HL-60 (cell line): ENCODE measurements at regions not wholly inside any gene's neighbourhood (a gene's known extent, or its start where the extent isn't known, plus 50 kb on each side); places are given as distances from the start of the nearest gene placed in this dataset.

ENCODE experiments used
- DNase-seq, 2 experiments: peaks; one replicate each; pipeline ENCODE4 v3.0.0-alpha.2; 2010 to 2020; ENCODE audit warnings: low read depth in 1 of 2, low spot score in 1 of 2
- H3K27ac ChIP-seq: fragments of 250-450 bp; sonication (Bioruptor Pico); replicated peaks from 2 replicates; pipeline ENCODE4 v1.5.1; 2020; ENCODE audit warnings: mild to moderate bottlenecking, moderate library complexity
- H3K27me3 ChIP-seq: fragments of 250-450 bp; sonication (Bioruptor Pico); 2 replicates; pipeline ENCODE4 v1.5.1; 2021; ENCODE audit warnings: mild to moderate bottlenecking, moderate library complexity; ENCODE audit not compliant: insufficient read depth, poor library complexity, severe bottlenecking
- H3K4me3 ChIP-seq: replicated peaks from 2 replicates; pipeline ENCODE4 v1.5.1; 2011; ENCODE audit warnings: mild to moderate bottlenecking, control low read depth, low read length; ENCODE audit not compliant: insufficient read depth
- CTCF ChIP-seq: IDR thresholded peaks from one replicate; pipeline ENCODE4 v1.5.1; 2011; ENCODE audit warnings: low read length, control low read depth, inconsistent platforms; ENCODE audit not compliant: insufficient read depth
- GABPA ChIP-seq: IDR thresholded peaks from 2 replicates; pipeline ENCODE4 v1.6.1; 2012; ENCODE audit warnings: low read depth
- POLR2AphosphoS5 ChIP-seq: IDR thresholded peaks from 2 replicates; pipeline ENCODE4 v1.6.1; 2012; ENCODE audit warnings: low read depth
- SPI1 ChIP-seq: IDR thresholded peaks from 2 replicates; pipeline ENCODE4 v1.6.1; 2012; ENCODE audit warnings: low read depth, mild to moderate bottlenecking, borderline replicate concordance
- TF ChIP-seq, protein P1 (sequence below): IDR thresholded peaks from 2 replicates; pipeline ENCODE4 v1.6.1; 2012; ENCODE audit warnings: low read depth; ENCODE audit not compliant: insufficient replicate concordance

- H3K4me3 ChIP-seq = no peak overlapping the region
- TF ChIP-seq CTCF = no peak
- no peak for TF ChIP-seq GABPA
- TF ChIP-seq SPI1 = no peak
- TF ChIP-seq POLR2AphosphoS5 = no peak
- TF ChIP-seq, protein P1, sequence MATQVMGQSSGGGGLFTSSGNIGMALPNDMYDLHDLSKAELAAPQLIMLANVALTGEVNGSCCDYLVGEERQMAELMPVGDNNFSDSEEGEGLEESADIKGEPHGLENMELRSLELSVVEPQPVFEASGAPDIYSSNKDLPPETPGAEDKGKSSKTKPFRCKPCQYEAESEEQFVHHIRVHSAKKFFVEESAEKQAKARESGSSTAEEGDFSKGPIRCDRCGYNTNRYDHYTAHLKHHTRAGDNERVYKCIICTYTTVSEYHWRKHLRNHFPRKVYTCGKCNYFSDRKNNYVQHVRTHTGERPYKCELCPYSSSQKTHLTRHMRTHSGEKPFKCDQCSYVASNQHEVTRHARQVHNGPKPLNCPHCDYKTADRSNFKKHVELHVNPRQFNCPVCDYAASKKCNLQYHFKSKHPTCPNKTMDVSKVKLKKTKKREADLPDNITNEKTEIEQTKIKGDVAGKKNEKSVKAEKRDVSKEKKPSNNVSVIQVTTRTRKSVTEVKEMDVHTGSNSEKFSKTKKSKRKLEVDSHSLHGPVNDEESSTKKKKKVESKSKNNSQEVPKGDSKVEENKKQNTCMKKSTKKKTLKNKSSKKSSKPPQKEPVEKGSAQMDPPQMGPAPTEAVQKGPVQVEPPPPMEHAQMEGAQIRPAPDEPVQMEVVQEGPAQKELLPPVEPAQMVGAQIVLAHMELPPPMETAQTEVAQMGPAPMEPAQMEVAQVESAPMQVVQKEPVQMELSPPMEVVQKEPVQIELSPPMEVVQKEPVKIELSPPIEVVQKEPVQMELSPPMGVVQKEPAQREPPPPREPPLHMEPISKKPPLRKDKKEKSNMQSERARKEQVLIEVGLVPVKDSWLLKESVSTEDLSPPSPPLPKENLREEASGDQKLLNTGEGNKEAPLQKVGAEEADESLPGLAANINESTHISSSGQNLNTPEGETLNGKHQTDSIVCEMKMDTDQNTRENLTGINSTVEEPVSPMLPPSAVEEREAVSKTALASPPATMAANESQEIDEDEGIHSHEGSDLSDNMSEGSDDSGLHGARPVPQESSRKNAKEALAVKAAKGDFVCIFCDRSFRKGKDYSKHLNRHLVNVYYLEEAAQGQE = no peak
- H3K27ac ChIP-seq = no peak overlapping the region
- DNase-seq = no peak
- no peaks in the 10 kb centered on the region for H3K27me3 ChIP-seq
Observed at GRCh38 chr10:36116040-36116439, 473.9 kb upstream of the FZD8 start.

DNA sequence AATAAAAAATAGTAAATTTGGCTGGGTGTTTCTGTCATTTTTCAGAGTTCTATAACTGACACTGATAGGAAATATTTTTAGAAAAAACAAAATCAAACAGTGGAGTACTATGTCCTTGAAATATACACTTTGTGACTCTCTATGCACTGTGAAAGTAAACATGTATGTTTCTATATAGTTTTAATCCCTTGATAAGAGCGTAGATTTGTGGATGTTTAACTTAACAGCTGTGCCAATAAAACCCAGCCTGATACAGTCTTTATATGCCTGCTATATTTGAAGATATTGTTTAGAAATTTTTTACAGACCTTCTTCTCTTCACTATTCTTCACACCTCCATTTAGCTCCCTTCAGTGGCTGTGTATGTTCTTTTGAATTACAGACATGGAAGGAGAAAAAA lies 473.3 kb upstream of the FZD8 start:
- Histone ChIP-seq H3K27ac (no peak overlapping the region), H3K27me3 (no peaks in the 10 kb centered on the region), H3K4me3 (no peak overlapping the region)
- DNase-seq = no peak
- TF ChIP-seq POLR2AphosphoS5 (no peak), SPI1 (no peak), CTCF (no peak), GABPA (no peak)
- TF ChIP-seq, protein P1 = no peak

DNA sequence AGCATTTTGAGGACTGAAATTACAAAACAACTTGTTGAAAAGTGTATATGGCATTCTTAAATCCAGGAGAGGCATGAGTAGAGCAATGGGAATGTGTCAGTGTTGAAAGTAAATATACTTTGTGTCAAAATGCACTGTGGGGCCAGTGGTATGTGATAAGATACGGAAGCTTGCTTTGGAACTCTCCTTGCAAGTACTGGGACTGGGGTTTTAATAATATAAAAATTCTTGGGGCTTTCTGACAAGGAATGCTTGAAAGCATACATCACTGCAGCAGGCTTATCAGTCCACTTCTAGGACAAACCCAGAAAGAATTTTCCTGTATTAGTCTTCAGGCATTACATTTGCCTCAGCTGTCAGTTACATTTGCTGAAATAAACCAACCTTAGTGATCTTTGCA lies 472.8 kb upstream of the FZD8 start:
- TF ChIP-seq CTCF = no peak
- no peak for TF ChIP-seq SPI1
- TF ChIP-seq, protein P1 = no peak
- no peak overlapping the region for H3K4me3 ChIP-seq
- DNase-seq = no peak
- H3K27me3 ChIP-seq = no peaks in the 10 kb centered on the region
- H3K27ac ChIP-seq = no peak overlapping the region
